Hepatocyte (in vitro differentiated cells): ENCODE measurements at regions not wholly inside any gene's neighbourhood (a gene's known extent, or its start where the extent isn't known, plus 50 kb on each side); places are given as distances from the start of the nearest gene placed in this dataset.

Source experiments
- CTCF ChIP-seq: fragments of 200-600 bp; sonication (generic); IDR thresholded peaks from 2 replicates; pipeline ENCODE4 v1.5.1; 2016; ENCODE audit warnings: antibody characterized with exemption, mild to moderate bottlenecking; ENCODE audit not compliant: poor library complexity
- EZH2 ChIP-seq: fragments of 200-600 bp; sonication (generic); IDR thresholded peaks from 2 replicates; pipeline ENCODE4 v1.6.1; 2016; ENCODE audit warnings: antibody characterized with exemption, mild to moderate bottlenecking, borderline replicate concordance
- EZH2phosphoT487 ChIP-seq: fragments of 200-600 bp; sonication (generic); IDR thresholded peaks from one replicate; pipeline ENCODE4 v1.6.1; 2018; ENCODE audit warnings: antibody characterized with exemption, mild to moderate bottlenecking, low read depth, moderate library complexity; ENCODE audit not compliant: unreplicated experiment, severe bottlenecking

- TF ChIP-seq CTCF (no peak), EZH2phosphoT487 (no peak), EZH2 (no peak)
Observed at GRCh38 chr9:88746029-88746742, 211.2 kb downstream of the NXNL2 start.
